AG09309 (cell line): ENCODE measurements at regions not wholly inside any gene's neighbourhood (a gene's known extent, or its start where the extent isn't known, plus 50 kb on each side); places are given as distances from the start of the nearest gene placed in this dataset.

ENCODE experiments used
- DNase-seq: peaks from one replicate; pipeline ENCODE4 v3.0.0-alpha.2; 2010; ENCODE audit warnings: low read depth
- H3K4me3 ChIP-seq: 2 replicates; pipeline ENCODE4 v1.5.1; 2011; ENCODE audit warnings: mild to moderate bottlenecking, low read depth, low read length, moderate library complexity; ENCODE audit not compliant: control insufficient read depth
- CTCF ChIP-seq: IDR thresholded peaks from 2 replicates; pipeline ENCODE4 v1.5.1; 2011; ENCODE audit warnings: mild to moderate bottlenecking, low read depth, low read length, inconsistent platforms; ENCODE audit not compliant: insufficient read depth, control insufficient read depth; ENCODE audit errors: missing control alignments

- H3K4me3 ChIP-seq = no peak overlapping the region
- DNase-seq = no peak
- TF ChIP-seq CTCF = no peak
Measured at GRCh38 chr6:166713434-166714186, 86.6 kb upstream of the RPS6KA2 start.

GRCh38 chr6:166712286-166713228 is 85.5 kb upstream of the RPS6KA2 start:
- TF ChIP-seq CTCF = no peak
- no peak for DNase-seq
- H3K4me3 ChIP-seq = no peak overlapping the region

- no peak for DNase-seq
- no peak for TF ChIP-seq CTCF
- H3K4me3 ChIP-seq = no peak overlapping the region
Measured at GRCh38 chr6:166710084-166710483, 83.0 kb upstream of the RPS6KA2 start.

- TF ChIP-seq CTCF = no peak
- no peak overlapping the region for H3K4me3 ChIP-seq
- DNase-seq = no peak
Measured at GRCh38 chr6:166708460-166708859, 81.4 kb upstream of the RPS6KA2 start.

GRCh38 chr6:166707045-166707444 is 80.0 kb upstream of the RPS6KA2 start:
- TF ChIP-seq CTCF = peak; percentile 58
- no peak for DNase-seq
- no peak overlapping the region for H3K4me3 ChIP-seq

GRCh38 chr6:166705069-166705468 is 78.0 kb upstream of the RPS6KA2 start:
- no peak for DNase-seq

More at GRCh38 chr6:166705069-166705468, 78.0 kb upstream of the RPS6KA2 start:
- H3K4me3 ChIP-seq = no peak overlapping the region
- TF ChIP-seq CTCF = no peak
